A673 (cell line): ENCODE measurements at regions not wholly inside any gene's neighbourhood (a gene's known extent, or its start where the extent isn't known, plus 50 kb on each side); places are given as distances from the start of the nearest gene placed in this dataset.

Experiments
- EZH2 ChIP-seq: fragments of 200-600 bp; sonication (generic); IDR thresholded peaks from 2 replicates; pipeline ENCODE4 v1.6.1; 2017; ENCODE audit warnings: borderline replicate concordance, low read depth, mild to moderate bottlenecking, mixed read lengths, antibody characterized with exemption, low read length; ENCODE audit not compliant: poor library complexity, severe bottlenecking
- TF ChIP-seq, protein P1 (sequence below): fragments of 300-800, 200-600 bp; sonication (generic); conservative IDR thresholded peaks from 2 replicates; pipeline ENCODE4 v1.5.1; 2017; ENCODE audit warnings: low read depth, mild to moderate bottlenecking, antibody characterized with exemption, low read length, moderate library complexity, mixed read lengths

DNA sequence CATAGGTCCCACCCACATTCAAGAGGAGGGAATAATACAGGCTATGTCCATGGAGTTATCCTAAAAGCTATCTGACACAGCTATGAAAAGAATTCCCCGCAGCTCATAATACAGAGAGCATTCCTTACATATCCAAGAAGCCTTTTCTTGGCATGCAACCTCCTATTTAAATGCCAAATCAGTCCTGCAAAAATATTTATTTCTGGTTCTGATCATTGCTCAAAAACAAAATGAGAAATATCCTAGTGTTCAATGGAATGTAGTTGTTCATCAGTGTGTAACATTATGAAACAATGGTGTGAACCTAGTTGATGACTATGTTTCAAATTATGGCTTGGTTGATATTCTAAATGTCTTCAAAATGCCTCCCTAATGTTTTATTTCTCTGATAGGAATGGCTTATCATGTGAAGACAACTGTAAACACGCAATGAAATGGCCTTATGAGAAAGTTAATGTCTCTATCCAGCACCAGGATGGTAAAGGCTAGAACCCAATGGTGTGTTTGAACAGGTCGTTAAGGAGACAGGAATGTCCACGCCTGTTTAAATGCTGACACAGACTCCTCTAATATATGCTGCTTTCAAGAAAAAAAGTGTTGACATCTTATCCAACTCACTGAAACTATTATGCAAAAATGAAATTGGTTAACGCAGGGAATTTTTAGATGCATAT lies 126.7 kb upstream of the CDH6 start:
- TF ChIP-seq, protein P1, sequence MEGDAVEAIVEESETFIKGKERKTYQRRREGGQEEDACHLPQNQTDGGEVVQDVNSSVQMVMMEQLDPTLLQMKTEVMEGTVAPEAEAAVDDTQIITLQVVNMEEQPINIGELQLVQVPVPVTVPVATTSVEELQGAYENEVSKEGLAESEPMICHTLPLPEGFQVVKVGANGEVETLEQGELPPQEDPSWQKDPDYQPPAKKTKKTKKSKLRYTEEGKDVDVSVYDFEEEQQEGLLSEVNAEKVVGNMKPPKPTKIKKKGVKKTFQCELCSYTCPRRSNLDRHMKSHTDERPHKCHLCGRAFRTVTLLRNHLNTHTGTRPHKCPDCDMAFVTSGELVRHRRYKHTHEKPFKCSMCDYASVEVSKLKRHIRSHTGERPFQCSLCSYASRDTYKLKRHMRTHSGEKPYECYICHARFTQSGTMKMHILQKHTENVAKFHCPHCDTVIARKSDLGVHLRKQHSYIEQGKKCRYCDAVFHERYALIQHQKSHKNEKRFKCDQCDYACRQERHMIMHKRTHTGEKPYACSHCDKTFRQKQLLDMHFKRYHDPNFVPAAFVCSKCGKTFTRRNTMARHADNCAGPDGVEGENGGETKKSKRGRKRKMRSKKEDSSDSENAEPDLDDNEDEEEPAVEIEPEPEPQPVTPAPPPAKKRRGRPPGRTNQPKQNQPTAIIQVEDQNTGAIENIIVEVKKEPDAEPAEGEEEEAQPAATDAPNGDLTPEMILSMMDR, result no peak
- no peak for TF ChIP-seq EZH2
